ENCODE measurements at regions not wholly inside any gene's neighbourhood (a gene's known extent, or its start where the extent isn't known, plus 50 kb on each side); places are given as distances from the start of the nearest gene placed in this dataset.

DNA sequence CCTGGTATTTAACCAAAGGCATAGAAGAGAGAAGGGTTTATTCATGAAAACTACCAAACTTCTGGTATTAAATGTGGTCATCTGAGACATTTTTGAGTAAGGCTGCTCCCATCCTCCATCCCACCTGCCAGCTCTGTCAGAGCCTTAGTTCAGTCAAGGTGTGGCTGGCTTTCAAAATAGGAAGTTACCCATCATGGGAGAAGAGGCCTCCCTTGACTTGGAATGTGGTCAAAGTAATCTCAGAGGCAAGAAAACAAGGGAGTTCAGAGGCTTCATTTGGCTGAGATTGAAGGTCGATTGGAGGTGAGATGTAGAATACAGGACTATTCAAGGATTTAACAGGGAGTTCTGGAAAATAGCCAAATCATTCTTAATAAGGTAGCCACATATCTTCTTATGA is 540.4 kb upstream of the ARRDC4 start:
- Mint-ChIP-seq H3K4me1 (no peaks in the 10 kb centered on the region), H3K27me3 (no peaks in the 10 kb centered on the region), H3K4me3 (no peak overlapping the region), H3K36me3 (ENCODE audit: low read depth) (no peaks in the 10 kb centered on the region), H3K27ac (no peak overlapping the region), H3K9me3 (peaks cover 18% of the 10 kb centered on the region)
- POLR2A ChIA-PET, result no interaction called here
- DNase-seq, result no peak
- CTCF ChIA-PET, result no interaction called here

DNA sequence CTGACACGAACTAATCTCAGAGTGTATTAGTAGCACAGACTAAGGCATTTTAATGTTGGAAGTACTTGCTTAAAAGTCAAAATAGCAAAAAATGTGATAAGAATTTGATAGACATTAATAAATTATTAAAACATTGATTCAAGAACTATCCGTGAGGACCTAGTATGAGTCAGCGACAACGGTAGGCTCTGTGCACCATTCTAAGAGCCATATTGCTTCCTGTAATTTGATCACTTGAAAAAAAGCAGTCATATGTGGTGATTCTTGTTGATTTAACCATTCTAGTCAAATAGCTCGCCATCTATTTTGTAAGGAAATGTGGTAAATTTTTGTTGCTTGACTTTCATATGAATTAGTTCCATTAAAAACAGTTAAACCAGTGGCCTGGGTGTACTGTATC is 534.9 kb upstream of the ARRDC4 start:
- ChIA-PET POLR2A (no interaction called here), CTCF (no interaction called here)
- Mint-ChIP-seq H3K36me3 (ENCODE audit: low read depth) (no peaks in the 10 kb centered on the region), H3K9me3 (peaks cover 7% of the 10 kb centered on the region), H3K4me1 (no peaks in the 10 kb centered on the region), H3K27ac (no peak overlapping the region), H3K4me3 (no peak overlapping the region), H3K27me3 (no peaks in the 10 kb centered on the region)
- DNase-seq, result no peak

DNA sequence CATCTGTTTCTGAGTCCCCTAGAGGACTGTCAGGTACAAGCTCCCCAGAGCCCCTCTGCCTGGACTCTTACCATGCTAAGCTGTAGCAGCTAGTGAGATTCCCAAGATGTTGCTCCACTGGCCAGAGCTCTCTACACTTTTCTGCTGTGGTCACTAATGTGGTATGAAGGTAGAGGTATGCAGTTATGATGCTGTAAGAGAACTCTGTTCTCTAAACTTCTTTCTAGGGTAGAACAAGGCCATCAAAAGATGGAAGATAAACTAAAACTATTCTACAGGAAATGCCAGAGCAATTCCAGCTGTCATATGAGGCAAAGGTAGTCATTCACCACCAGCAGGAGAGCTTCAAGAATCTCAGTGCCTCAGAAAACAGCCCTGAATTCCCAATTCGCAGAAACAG is 517.4 kb upstream of the ARRDC4 start:
- no peak for DNase-seq
- H3K4me1 Mint-ChIP-seq, result no peaks in the 10 kb centered on the region
- POLR2A ChIA-PET, result no interaction called here
- no peaks in the 10 kb centered on the region for H3K36me3 Mint-ChIP-seq (ENCODE audit: low read depth)
- H3K4me3 Mint-ChIP-seq, result no peak overlapping the region
- peaks cover 12% of the 10 kb centered on the region for H3K9me3 Mint-ChIP-seq
- H3K27ac Mint-ChIP-seq, result no peak overlapping the region
- CTCF ChIA-PET, result no interaction called here
- no peaks in the 10 kb centered on the region for H3K27me3 Mint-ChIP-seq

DNA sequence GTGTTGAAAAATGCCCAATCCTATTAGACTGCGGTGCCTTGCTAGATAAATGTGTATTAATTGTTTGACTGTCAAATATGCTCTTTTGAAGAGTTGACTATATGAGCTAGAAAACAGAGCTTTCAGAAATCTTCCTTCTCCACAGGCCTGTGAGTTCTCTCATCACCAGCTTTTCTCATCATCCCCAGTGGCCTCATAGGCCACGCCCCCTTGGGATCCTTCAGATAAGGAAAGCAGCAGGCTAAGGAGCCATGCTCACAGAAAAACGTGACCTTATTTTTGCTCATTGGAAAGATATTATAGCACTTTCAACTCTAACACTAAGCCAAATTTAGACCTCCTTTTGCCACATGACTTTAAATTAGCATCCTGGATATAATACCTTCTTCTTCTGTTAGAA is 514.4 kb upstream of the ARRDC4 start:
- H3K27me3 Mint-ChIP-seq, result no peaks in the 10 kb centered on the region
- H3K9me3 Mint-ChIP-seq, result peaks cover 6% of the 10 kb centered on the region
- no peak overlapping the region for H3K27ac Mint-ChIP-seq
- no peak overlapping the region for H3K4me3 Mint-ChIP-seq
- no peak for DNase-seq
- POLR2A ChIA-PET, result no interaction called here
- CTCF ChIA-PET, result no interaction called here
- no peaks in the 10 kb centered on the region for H3K4me1 Mint-ChIP-seq
- H3K36me3 Mint-ChIP-seq (ENCODE audit: low read depth), result no peaks in the 10 kb centered on the region

DNA sequence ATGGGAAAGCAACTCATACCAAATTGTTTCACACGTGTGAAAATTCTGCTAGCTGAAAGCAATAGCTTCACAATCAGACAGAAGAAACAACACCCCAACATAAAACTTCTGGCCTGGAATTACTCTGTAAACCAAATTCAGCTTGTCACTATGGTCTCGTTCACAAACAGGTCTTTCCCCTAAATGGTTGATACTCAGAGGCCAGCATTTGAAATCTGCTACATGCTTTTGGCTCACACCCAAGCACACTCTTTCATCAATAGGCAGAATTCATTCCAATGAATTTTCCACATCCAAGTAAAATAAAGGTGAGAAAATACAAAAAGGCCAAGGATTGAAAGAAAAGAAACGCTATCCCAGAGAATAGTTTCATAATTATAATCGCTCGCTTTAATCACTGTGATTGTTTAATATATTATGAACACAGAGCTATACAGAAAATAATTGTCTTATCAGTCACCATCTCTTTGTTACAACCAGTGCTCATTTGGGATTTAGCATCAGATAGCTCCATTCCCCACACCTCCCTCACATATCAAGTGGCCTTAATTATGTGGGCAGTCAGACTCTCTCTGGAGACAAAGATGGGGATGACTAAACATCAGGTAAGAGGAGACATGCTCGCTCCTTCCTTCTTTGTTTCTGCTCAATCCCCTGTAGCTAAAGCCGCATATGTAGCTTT is 503.8 kb upstream of the ARRDC4 start:
- no peak for DNase-seq
- H3K27ac Mint-ChIP-seq, result no peak overlapping the region
- no peak overlapping the region for H3K4me3 Mint-ChIP-seq
- H3K27me3 Mint-ChIP-seq, result no peaks in the 10 kb centered on the region
- no peaks in the 10 kb centered on the region for H3K4me1 Mint-ChIP-seq
- ChIA-PET POLR2A (no interaction called here), CTCF (no interaction called here)
- H3K9me3 Mint-ChIP-seq, result no peaks in the 10 kb centered on the region
- no peaks in the 10 kb centered on the region for H3K36me3 Mint-ChIP-seq (ENCODE audit: low read depth)

DNA sequence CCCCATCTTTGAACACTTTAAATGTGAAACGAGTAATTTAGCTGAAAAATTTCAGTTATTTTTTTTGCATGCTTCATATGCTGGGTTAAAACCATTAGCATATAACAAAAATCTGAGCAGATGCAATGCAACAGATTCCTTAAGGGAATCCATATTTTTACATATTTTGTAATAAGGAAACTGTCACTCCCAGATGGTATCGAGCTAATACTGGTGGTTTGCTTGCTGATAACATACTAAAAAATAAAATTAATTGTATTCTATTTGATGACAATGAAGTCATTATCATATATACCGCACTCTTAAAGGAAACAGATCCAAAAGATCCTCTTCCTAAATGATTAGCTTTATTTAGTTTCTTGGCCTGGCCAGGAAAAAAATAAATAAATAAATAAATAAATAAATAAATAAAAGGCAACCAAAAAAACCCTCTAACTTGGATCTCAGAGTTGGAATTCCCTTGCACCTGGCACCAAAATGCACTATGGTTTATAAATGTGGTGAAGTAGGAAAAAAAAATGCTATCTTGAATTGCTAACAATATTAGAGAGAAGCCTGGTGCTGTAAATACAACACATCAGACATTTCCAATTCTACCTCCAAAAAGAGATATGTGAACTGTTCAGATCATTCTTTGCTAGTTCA is 503.2 kb upstream of the ARRDC4 start:
- H3K4me1 Mint-ChIP-seq, result no peaks in the 10 kb centered on the region

DNA sequence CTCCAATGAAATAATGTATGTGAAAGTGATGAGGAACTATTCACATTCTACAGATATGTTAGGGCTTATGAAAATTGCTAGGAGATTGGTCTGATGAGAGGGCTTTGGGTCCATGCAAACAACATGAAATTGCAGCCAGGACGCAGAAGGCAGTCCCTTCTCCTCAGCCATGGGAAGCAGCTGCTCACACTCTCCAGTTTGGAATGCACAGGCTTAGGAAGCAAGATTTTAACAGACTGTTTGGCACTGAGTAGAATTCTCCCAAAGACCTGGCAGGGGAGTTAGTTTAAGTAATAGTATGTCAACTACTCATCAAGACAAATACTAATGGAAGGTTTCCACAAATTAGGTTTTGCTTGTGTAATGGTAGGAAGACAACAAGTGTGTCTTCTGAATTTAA is 500.7 kb upstream of the ARRDC4 start:
- Mint-ChIP-seq H3K9me3 (no peaks in the 10 kb centered on the region), H3K27ac (no peak overlapping the region), H3K4me3 (no peak overlapping the region), H3K4me1 (no peaks in the 10 kb centered on the region), H3K36me3 (ENCODE audit: low read depth) (no peaks in the 10 kb centered on the region), H3K27me3 (no peaks in the 10 kb centered on the region)
- ChIA-PET CTCF (no interaction called here), POLR2A (no interaction called here)
- DNase-seq, result no peak

More for the DNA sequence above, 503.2 kb upstream of the ARRDC4 start:
- ChIA-PET CTCF (no interaction called here), POLR2A (no interaction called here)
- no peak overlapping the region for H3K27ac Mint-ChIP-seq
- H3K9me3 Mint-ChIP-seq, result no peaks in the 10 kb centered on the region
- H3K27me3 Mint-ChIP-seq, result no peaks in the 10 kb centered on the region
- H3K4me3 Mint-ChIP-seq, result no peak overlapping the region
- no peaks in the 10 kb centered on the region for H3K36me3 Mint-ChIP-seq (ENCODE audit: low read depth)
- no peak for DNase-seq

DNA sequence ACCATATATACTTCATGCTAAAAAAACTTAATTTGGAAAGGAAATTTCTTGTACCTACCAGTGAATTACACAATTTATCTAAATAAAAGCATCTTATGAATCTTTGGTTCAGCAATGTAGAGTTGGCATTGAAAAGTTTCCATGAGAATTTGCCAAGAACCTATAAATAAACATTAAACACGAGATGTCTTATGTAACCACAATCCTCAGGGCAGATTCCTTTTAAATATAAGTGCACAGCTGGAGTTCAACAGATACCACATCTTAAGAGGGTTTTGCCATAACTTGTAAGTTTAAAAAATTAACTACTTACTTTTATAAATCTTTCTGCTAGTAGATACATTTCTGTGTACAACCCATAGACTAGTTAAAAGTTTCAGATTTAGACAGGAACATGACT is 499.3 kb upstream of the ARRDC4 start:
- Mint-ChIP-seq H3K9me3 (no peaks in the 10 kb centered on the region), H3K4me1 (no peaks in the 10 kb centered on the region), H3K27me3 (no peaks in the 10 kb centered on the region), H3K4me3 (no peak overlapping the region), H3K36me3 (ENCODE audit: low read depth) (no peaks in the 10 kb centered on the region), H3K27ac (no peak overlapping the region)
- POLR2A ChIA-PET, result no interaction called here
- CTCF ChIA-PET, result no interaction called here
- DNase-seq, result no peak

DNA sequence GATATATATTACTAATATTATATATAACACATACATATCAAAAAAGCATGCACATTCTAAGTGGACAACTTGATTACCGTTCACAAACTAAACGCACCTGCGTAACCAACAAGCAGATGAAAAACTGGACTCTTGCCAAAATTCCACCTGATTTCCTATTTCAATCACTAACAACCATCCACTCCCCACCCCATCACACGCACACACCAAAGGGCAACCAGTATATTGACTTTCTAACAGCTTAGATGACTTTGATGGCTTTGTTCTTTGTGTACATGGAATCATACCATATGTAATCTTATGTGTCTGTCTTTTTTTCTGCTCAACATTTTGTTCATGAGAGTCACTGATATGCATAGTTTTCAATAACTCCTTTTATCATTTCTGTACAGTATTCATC is 496.8 kb upstream of the ARRDC4 start:
- H3K36me3 Mint-ChIP-seq (ENCODE audit: low read depth), result no peaks in the 10 kb centered on the region
- H3K27me3 Mint-ChIP-seq, result no peaks in the 10 kb centered on the region
- H3K4me3 Mint-ChIP-seq, result no peak overlapping the region
- CTCF ChIA-PET, result no interaction called here
- peaks cover 2% of the 10 kb centered on the region for H3K9me3 Mint-ChIP-seq
- no peak overlapping the region for H3K27ac Mint-ChIP-seq
- no peak for DNase-seq
- H3K4me1 Mint-ChIP-seq, result no peaks in the 10 kb centered on the region
- POLR2A ChIA-PET, result no interaction called here

DNA sequence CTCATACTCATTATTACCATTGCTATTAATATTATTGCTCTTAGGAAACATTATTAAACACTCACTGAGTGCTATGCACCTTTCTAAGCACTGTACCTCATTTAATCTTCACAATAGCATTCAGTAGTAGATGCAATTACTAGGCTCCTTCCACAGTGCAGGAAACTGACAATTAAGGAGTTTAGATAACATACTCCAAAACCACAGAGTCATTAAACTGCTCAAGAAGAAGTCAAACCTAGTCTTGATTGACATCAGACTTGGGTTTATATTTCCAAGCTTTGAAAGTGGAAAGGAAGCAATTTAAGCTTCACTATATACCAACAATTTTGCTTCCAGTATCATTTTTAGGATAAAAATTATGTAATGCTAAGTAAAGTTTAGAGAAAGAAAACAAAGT is 490.1 kb upstream of the ARRDC4 start:
- ChIA-PET CTCF (no interaction called here), POLR2A (no interaction called here)
- Mint-ChIP-seq H3K9me3 (peaks cover 4% of the 10 kb centered on the region), H3K36me3 (ENCODE audit: low read depth) (no peaks in the 10 kb centered on the region), H3K4me1 (no peaks in the 10 kb centered on the region), H3K4me3 (no peak overlapping the region), H3K27me3 (no peaks in the 10 kb centered on the region), H3K27ac (no peak overlapping the region)
- no peak for DNase-seq

DNA sequence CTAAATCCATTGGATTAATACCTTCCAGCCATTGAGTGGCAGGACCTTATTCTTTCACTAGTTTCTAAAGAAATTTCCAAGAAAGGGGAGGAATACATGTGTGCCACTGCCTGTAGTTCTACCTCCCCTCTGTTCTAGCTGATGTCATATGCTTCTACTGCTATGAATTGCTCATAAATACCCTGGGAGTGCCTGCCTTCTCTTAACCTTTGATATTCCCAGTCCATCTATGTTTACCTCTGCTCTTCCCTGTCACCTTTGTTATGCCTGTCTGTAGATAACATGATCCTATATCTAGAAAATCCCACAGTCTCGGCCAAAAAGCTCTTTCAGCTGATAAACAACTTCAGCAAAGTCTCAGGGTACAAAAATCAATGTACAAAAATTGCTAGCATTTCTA is 486.9 kb upstream of the ARRDC4 start:
- H3K27me3 Mint-ChIP-seq, result no peaks in the 10 kb centered on the region

DNA sequence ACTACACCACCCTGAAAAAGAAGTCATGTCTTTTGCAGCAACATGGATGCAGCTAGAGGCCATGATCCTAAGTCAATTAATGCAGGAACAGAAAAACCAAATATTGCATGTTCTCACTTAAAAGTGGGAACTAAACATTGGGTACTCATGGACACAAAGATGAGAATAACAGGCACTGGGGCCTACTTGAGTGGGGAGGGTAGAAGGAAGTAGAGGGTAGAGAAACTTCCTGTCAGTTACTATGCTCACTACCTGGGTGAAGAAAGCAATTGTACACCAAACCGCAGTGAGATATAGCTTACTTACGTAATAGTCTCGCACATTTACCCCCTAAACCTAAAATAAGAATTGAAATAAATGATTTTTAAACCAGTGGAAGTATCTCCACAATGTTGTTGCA is 480.5 kb upstream of the ARRDC4 start:
- Mint-ChIP-seq H3K4me3 (no peak overlapping the region), H3K9me3 (peaks cover 11% of the 10 kb centered on the region), H3K27me3 (no peaks in the 10 kb centered on the region), H3K27ac (no peak overlapping the region), H3K4me1 (no peaks in the 10 kb centered on the region), H3K36me3 (ENCODE audit: low read depth) (no peaks in the 10 kb centered on the region)
- DNase-seq, result no peak
- ChIA-PET CTCF (no interaction called here), POLR2A (no interaction called here)

More for the DNA sequence above, 486.9 kb upstream of the ARRDC4 start:
- H3K4me3 Mint-ChIP-seq, result no peak overlapping the region
- POLR2A ChIA-PET, result no interaction called here
- H3K4me1 Mint-ChIP-seq, result no peaks in the 10 kb centered on the region
- no peak overlapping the region for H3K27ac Mint-ChIP-seq
- peaks cover 5% of the 10 kb centered on the region for H3K9me3 Mint-ChIP-seq
- no peaks in the 10 kb centered on the region for H3K36me3 Mint-ChIP-seq (ENCODE audit: low read depth)
- CTCF ChIA-PET, result no interaction called here
- DNase-seq, result no peak

DNA sequence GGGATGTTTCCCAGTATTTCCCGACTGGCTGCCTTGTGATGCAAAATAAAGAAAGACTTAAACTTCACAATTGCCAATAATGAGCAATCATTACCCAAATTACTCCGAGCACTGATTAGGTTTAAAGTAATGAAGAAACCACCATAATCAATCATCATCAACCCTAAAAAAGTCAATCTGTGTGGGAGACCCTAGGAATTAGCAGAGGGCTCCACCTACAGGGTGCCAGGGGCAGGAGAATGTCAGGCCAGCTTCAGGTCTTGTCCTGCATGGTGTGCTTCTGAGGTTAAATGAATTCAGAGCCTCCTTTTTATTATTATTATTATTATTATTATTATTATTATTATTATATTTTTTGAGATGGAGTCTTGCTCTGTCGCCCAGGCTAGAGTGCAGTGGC is 478.0 kb upstream of the ARRDC4 start:
- Mint-ChIP-seq H3K27ac (no peak overlapping the region), H3K9me3 (peaks cover 8% of the 10 kb centered on the region), H3K36me3 (ENCODE audit: low read depth) (no peaks in the 10 kb centered on the region), H3K27me3 (no peaks in the 10 kb centered on the region), H3K4me3 (no peak overlapping the region), H3K4me1 (no peaks in the 10 kb centered on the region)
- no peak for DNase-seq
- ChIA-PET CTCF (no interaction called here), POLR2A (no interaction called here)

DNA sequence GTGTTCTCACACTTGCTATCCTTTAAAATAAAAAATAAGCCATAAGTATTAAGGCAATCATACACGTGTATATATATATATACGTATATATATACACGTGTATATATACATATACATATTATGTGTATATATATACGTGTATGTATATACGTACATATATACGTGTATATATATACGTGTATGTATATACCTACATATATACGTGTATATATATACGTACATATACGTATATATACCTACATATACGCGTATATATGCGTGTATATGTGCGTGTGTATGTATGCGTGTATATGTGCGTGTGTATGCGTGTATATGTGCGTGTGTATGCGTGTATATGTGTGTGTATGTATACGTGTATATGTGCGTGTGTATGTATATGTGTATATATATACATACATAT is 477.3 kb upstream of the ARRDC4 start:
- POLR2A ChIA-PET, result no interaction called here
- peaks cover 8% of the 10 kb centered on the region for H3K9me3 Mint-ChIP-seq
- no peaks in the 10 kb centered on the region for H3K27me3 Mint-ChIP-seq
- DNase-seq, result no peak
- no peaks in the 10 kb centered on the region for H3K36me3 Mint-ChIP-seq (ENCODE audit: low read depth)
- no peak overlapping the region for H3K4me3 Mint-ChIP-seq
- no peak overlapping the region for H3K27ac Mint-ChIP-seq
- H3K4me1 Mint-ChIP-seq, result no peaks in the 10 kb centered on the region
- CTCF ChIA-PET, result no interaction called here
